HCT116 (cell line): ENCODE measurements at regions not wholly inside any gene's neighbourhood (a gene's known extent, or its start where the extent isn't known, plus 50 kb on each side); places are given as distances from the start of the nearest gene placed in this dataset.

Experiments
- ATAC-seq: fragments of 200-7000 bp; cut with Tn5 transposase; 2 replicates; pipeline ENCODE4 v1.9.1; 2020; ENCODE audit warnings: mild to moderate bottlenecking, moderate library complexity
- BruUV-seq: library from RNA; stranded (reverse); fragments of 400-500 nt; replicated peaks from 2 replicates; lab custom pipeline; 2021; lab: Mats Ljungman, UMichigan
- CTCF ChIA-PET: fragments of 300-600 bp; sonication (Branson Sonifier 250); formaldehyde crosslinking; loops from one replicate; lab custom pipeline; 2021; ENCODE audit warnings: antibody characterized with exemption; lab: Charles Lee
- POLR2A ChIA-PET: fragments of 300-600, 350-600 bp; sonication (Branson Sonifier 250); formaldehyde crosslinking; loops from one replicate; lab custom pipeline; 2021; ENCODE audit warnings: antibody characterized with exemption; lab: Charles Lee
- RAD21 ChIA-PET, 2 experiments: fragments of 300-600 bp; sonication (Branson Sonifier 250); formaldehyde crosslinking; loops; one replicate each; lab custom pipeline; 2023; ENCODE audit warnings: low total read pairs in 2 of 2; ENCODE audit not compliant: uncharacterized antibody in 2 of 2, unreplicated experiment in 2 of 2, low non-redundant PET in 1 of 2; lab: Charles Lee
- DNase-seq: peaks from one replicate; pipeline ENCODE4 v3.0.0-alpha.2; 2010; ENCODE audit warnings: low read depth, low spot score
- H2AFZ ChIP-seq: fragments of 200-600 bp; shearing (Covaris generic), sonication (generic); 2 replicates; pipeline ENCODE4 v1.6.1; 2017; ENCODE audit warnings: low read depth, mixed run types, mixed read lengths, antibody characterized with exemption, low read length; ENCODE audit not compliant: poor library complexity, severe bottlenecking
- H3K27ac ChIP-seq: 2 replicates; pipeline ENCODE4 v1.5.1; 2012; ENCODE audit warnings: low read depth, low read length
- H3K27me3 ChIP-seq: fragments of 200-600 bp; sonication (generic); 2 replicates; pipeline ENCODE4 v1.6.1; 2016; ENCODE audit warnings: mixed run types, low read length, mixed read lengths; ENCODE audit not compliant: insufficient read depth
- H3K36me3 ChIP-seq, 2 experiments: fragments of 200-500 bp in 1 of 2; fragments of 200-600 bp in 1 of 2; sonication (Bioruptor generic) in 1 of 2; sonication (generic) in 1 of 2; 2 replicates each; pipeline versions ENCODE4 v1.5.1 to v1.6.1; 2014 to 2016; ENCODE audit warnings: low read length in 2 of 2, inconsistent platforms in 1 of 2, mixed read lengths in 1 of 2, mixed run types in 1 of 2; ENCODE audit not compliant: insufficient read depth in 2 of 2, control insufficient read depth in 1 of 2
- H3K4me1 ChIP-seq, 2 experiments: fragments of 200-600 bp in 1 of 2; sonication (generic) in 1 of 2; 2 replicates each; pipeline versions ENCODE4 v1.5.1 to v1.6.1; 2012 to 2017; ENCODE audit warnings: low read length in 2 of 2, inconsistent platforms in 1 of 2, mild to moderate bottlenecking in 1 of 2, mixed read lengths in 1 of 2, mixed run types in 1 of 2, moderate library complexity in 1 of 2; ENCODE audit not compliant: insufficient read depth in 2 of 2, control insufficient read depth in 1 of 2
- H3K4me2 ChIP-seq: fragments of 200-600 bp; sonication (generic); 2 replicates; pipeline ENCODE4 v1.6.1; 2017; ENCODE audit warnings: mixed run types, low read length, mixed read lengths
- H3K4me3 ChIP-seq, 2 experiments: fragments of 200-600 bp in 1 of 2; sonication (generic) in 1 of 2; replicated peaks in 1 of 2; 2 replicates each; pipeline ENCODE4 v1.5.1; 2011 to 2016; ENCODE audit warnings: low read length in 2 of 2, control low read depth in 1 of 2, low read depth in 1 of 2, mild to moderate bottlenecking in 1 of 2, mixed read lengths in 1 of 2, mixed run types in 1 of 2
- H3K79me2 ChIP-seq: fragments of 200-600 bp; sonication (generic); 2 replicates; pipeline ENCODE4 v1.6.1; 2017; ENCODE audit warnings: mild to moderate bottlenecking, mixed run types, low read length, moderate library complexity, mixed read lengths; ENCODE audit not compliant: insufficient read depth
- H3K9ac ChIP-seq: fragments of 200-600 bp; sonication (generic); 2 replicates; pipeline ENCODE4 v1.6.1; 2016; ENCODE audit warnings: low read length, mixed read lengths
- H3K9me2 ChIP-seq: fragments of 200-600 bp; sonication (generic), shearing (Covaris generic); 2 replicates; pipeline ENCODE4 v1.6.1; 2017; ENCODE audit warnings: mixed run types, mild to moderate bottlenecking, moderate library complexity; ENCODE audit not compliant: insufficient read depth
- H3K9me3 ChIP-seq, 2 experiments: fragments of 200-500 bp in 1 of 2; fragments of 200-600 bp in 1 of 2; sonication (Bioruptor generic) in 1 of 2; sonication (generic) in 1 of 2; 2 replicates each; pipeline ENCODE4 v1.6.1; 2014 to 2017; ENCODE audit warnings: low read length in 2 of 2, mixed read lengths in 2 of 2, inconsistent platforms in 1 of 2, low read depth in 1 of 2, mild to moderate bottlenecking in 1 of 2, mixed run types in 1 of 2, moderate library complexity in 1 of 2; ENCODE audit not compliant: control insufficient read depth in 1 of 2, insufficient read depth in 1 of 2
- H4K20me1 ChIP-seq: fragments of 200-600 bp; sonication (generic), shearing (Covaris generic); 2 replicates; pipeline ENCODE4 v1.6.1; 2017; ENCODE audit warnings: mixed run types, mild to moderate bottlenecking, moderate library complexity; ENCODE audit not compliant: insufficient read depth
- CBX3 ChIP-seq: IDR thresholded peaks from 2 replicates; pipeline ENCODE4 v1.6.1; 2012; ENCODE audit warnings: low read depth
- CEBPB ChIP-seq: IDR thresholded peaks from 2 replicates; pipeline ENCODE4 v1.6.1; 2012; ENCODE audit warnings: low read depth
- CTCF ChIP-seq, 3 experiments: fragments of 200-600 bp in 1 of 3; sonication (generic) in 1 of 3; IDR thresholded peaks in 2 of 3; conservative IDR thresholded peaks in 1 of 3; 2 replicates each; pipeline ENCODE4 v1.5.1; 2012 to 2017; ENCODE audit warnings: low read depth in 2 of 3, low read length in 2 of 3, antibody characterized with exemption in 1 of 3, borderline replicate concordance in 1 of 3, control low read depth in 1 of 3, mild to moderate bottlenecking in 1 of 3, mixed read lengths in 1 of 3, mixed run types in 1 of 3, moderate library complexity in 1 of 3; ENCODE audit not compliant: insufficient read depth in 1 of 3
- EGR1 ChIP-seq: IDR thresholded peaks from 2 replicates; pipeline ENCODE4 v1.6.1; 2012; ENCODE audit warnings: low read depth
- EZH2phosphoT487 ChIP-seq: fragments of 200-600 bp; IDR thresholded peaks from 2 replicates; pipeline ENCODE4 v1.6.1; 2018; ENCODE audit warnings: antibody characterized with exemption, borderline replicate concordance
- FOSL1 ChIP-seq: IDR thresholded peaks from 2 replicates; pipeline ENCODE4 v1.6.1; 2012; ENCODE audit warnings: low read depth
- JUND ChIP-seq: IDR thresholded peaks from 2 replicates; pipeline ENCODE4 v1.6.1; 2012
- POLR2AphosphoS5 ChIP-seq: IDR thresholded peaks from 2 replicates; pipeline ENCODE4 v1.6.1; 2011; ENCODE audit warnings: mild to moderate bottlenecking, low read depth, low read length, moderate library complexity
- SP1 ChIP-seq: IDR thresholded peaks from 2 replicates; pipeline ENCODE4 v1.6.1; 2012; ENCODE audit warnings: low read depth
- SRF ChIP-seq: IDR thresholded peaks from 2 replicates; pipeline ENCODE4 v1.6.1; 2012; ENCODE audit warnings: low read depth
- ZBTB33 ChIP-seq: IDR thresholded peaks from 2 replicates; pipeline ENCODE4 v1.6.1; 2011; ENCODE audit warnings: mild to moderate bottlenecking, low read length, moderate library complexity; ENCODE audit not compliant: insufficient replicate concordance; ENCODE audit errors: extremely low read depth
- ZNF274 ChIP-seq: fragments of 200-500 bp; sonication (Bioruptor generic); IDR thresholded peaks from 2 replicates; pipeline ENCODE4 v1.6.1; 2014; ENCODE audit warnings: mild to moderate bottlenecking, low read depth, low read length, inconsistent platforms
- intact Hi-C: fragments of 100-400 bp; cut with micrococcal nuclease; formaldehyde crosslinking; loops from 2 replicates; pipeline ENCODE4 v1.10.0; 2022
- TF ChIP-seq, protein P1 (sequence below): IDR thresholded peaks from 2 replicates; pipeline ENCODE4 v1.6.1; 2012

DNA sequence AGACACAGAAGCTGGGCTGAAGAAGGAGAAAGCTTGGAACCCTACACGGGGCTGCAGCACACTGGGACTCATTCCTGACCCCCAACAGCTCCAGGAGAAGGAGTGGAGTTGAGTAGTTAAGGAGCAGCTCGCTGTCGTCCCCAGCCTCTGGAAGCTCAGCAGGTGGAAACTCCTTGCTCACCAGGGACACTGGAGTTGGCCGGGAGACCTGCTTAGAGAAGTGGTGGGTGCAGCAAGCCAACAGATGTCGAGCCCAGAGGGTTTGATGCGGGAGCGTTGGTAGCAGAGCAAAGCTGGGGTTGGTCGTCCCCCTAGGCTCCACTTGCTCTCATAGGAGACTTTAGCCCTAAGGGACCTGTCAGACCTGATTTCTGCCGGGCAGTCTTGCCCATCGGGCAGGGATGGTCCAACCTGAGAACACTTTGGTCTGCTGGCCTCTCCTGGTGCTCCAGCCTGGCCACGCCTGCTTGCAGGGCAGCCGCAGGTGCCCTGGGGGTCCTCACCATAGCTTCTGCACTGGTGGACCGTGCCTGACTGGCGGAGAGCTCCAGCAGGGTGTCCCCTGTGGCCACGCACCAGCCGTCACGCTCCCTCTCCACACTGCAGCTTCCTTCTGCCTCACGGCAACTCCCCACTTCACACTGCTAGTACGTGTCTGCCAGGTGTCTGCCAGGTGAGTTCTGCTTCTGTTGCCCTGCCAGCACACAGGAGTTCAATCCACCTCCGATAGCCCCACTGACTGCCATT is 353.7 kb downstream of the GASK1B start:
- Histone ChIP-seq H3K27me3 (no peaks in the 10 kb centered on the region), H3K9me3 (no peaks in the 10 kb centered on the region), H3K9ac (no peak overlapping the region), H3K4me1 (no peaks in the 10 kb centered on the region), H3K9me2 (no peaks in the 10 kb centered on the region), H3K36me3 (no peaks in the 10 kb centered on the region), H3K79me2 (no peaks in the 10 kb centered on the region), H3K27ac (no peak overlapping the region), H4K20me1 (no peaks in the 10 kb centered on the region), H3K4me2 (no peak overlapping the region), H2AFZ (no peak overlapping the region), H3K4me3 (no peak overlapping the region)
- no peak for DNase-seq
- intact Hi-C loops = no loop called here
- CTCF ChIA-PET = no interaction called here
- BruUV-seq = no TSS peak
- RAD21 ChIA-PET = no interaction called here
- no peak for ATAC-seq
- POLR2A ChIA-PET = no interaction called here
- TF ChIP-seq, protein P1, sequence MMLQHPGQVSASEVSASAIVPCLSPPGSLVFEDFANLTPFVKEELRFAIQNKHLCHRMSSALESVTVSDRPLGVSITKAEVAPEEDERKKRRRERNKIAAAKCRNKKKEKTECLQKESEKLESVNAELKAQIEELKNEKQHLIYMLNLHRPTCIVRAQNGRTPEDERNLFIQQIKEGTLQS = no peak
- TF ChIP-seq ZBTB33 (no peak), POLR2AphosphoS5 (no peak)

DNA sequence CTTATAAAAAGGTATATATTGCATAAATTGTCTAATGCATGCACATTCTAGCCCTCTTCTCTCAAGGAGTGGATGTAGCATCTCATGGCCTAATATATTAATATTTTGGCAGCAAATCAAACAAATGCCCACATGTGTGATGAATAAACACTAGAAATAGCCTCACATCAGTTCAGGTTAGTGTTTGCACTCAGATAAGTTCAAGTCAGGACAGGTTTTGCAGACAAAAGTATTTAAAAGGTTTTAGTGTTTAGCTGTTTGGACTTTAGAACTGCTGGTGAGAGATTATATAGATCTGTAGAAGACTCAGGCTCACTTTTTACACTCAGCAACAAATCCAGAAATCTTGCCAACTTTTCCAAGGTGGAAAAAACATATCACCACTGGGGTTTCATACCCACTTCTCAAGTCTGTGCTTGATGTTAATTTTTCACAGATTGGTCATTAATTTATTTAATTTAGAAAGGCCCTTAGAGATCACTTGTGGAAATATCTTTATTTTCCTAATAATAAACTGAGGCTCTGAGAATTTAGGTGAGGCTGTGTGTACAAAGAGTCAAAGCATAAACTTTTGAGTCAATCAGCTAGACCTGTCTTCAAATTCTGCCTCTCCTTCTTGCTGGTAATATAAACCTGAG is 362.6 kb downstream of the GASK1B start:
- RAD21 ChIA-PET = no interaction called here
- Histone ChIP-seq H3K79me2 (no peaks in the 10 kb centered on the region), H3K4me3 (no peak overlapping the region), H3K27ac (no peak overlapping the region), H3K4me2 (no peak overlapping the region), H3K9me3 (no peaks in the 10 kb centered on the region), H3K9ac (no peak overlapping the region), H3K4me1 (no peaks in the 10 kb centered on the region), H4K20me1 (no peaks in the 10 kb centered on the region), H2AFZ (no peak overlapping the region), H3K36me3 (no peaks in the 10 kb centered on the region), H3K27me3 (no peaks in the 10 kb centered on the region), H3K9me2 (no peaks in the 10 kb centered on the region)
- BruUV-seq = no TSS peak
- intact Hi-C loops = no loop called here
- ATAC-seq (no peak), DNase-seq (no peak)
- TF ChIP-seq SRF (no peak), FOSL1 (no peak), CTCF (IDR thresholded peaks at IDR 0.05 in 2 of 3, conservative IDR thresholded peaks at IDR 0.05 in 1 of 3; ENCODE audit: borderline replicate concordance in 1 of 3, insufficient read depth in 1 of 3, low read depth in 2 of 3, low read length in 2 of 3) (no peak), EZH2phosphoT487 (no peak), EGR1 (no peak), ZNF274 (no peak), JUND (no peak), CEBPB (no peak), CBX3 (no peak), SP1 (no peak)
- POLR2A ChIA-PET = no interaction called here
- CTCF ChIA-PET = no interaction called here
